GM19023 (cell line): ENCODE measurements at regions not wholly inside any gene's neighbourhood (a gene's known extent, or its start where the extent isn't known, plus 50 kb on each side); places are given as distances from the start of the nearest gene placed in this dataset.
"Not testable (repeated sequence)": the region's sequence is repeated elsewhere in the genome, so short reads cannot be mapped to it uniquely, and the experiment has no call there.

Experiments used
- ATAC-seq: cut with Tn5 transposase; IDR thresholded peaks from one replicate; pipeline ENCODE4 v1.9.1; 2021; ENCODE audit warnings: mild to moderate bottlenecking, moderate library complexity; ENCODE audit not compliant: unreplicated experiment

GRCh38 chr6:112960130-112960529 is 613.0 kb downstream of the RFPL4B start:
- ATAC-seq: not testable (repeated sequence)

GRCh38 chr6:112967974-112968373 is 620.8 kb downstream of the RFPL4B start:
- ATAC-seq: no peak

GRCh38 chr6:112971651-112972050 is 624.5 kb downstream of the RFPL4B start:
- ATAC-seq: no peak

GRCh38 chr6:112974931-112975330 is 627.8 kb downstream of the RFPL4B start:
- not testable (repeated sequence) for ATAC-seq

- ATAC-seq: not testable (repeated sequence)
Observed at GRCh38 chr6:112976579-112976978, 629.4 kb downstream of the RFPL4B start.

- ATAC-seq: no peak
Observed at GRCh38 chr6:112979830-112980229, 632.7 kb downstream of the RFPL4B start.

GRCh38 chr6:112980676-112981075 is 633.5 kb downstream of the RFPL4B start:
- no peak for ATAC-seq

- no peak for ATAC-seq
Observed at GRCh38 chr6:112983713-112984261, 636.7 kb downstream of the RFPL4B start.

- ATAC-seq: no peak
Observed at GRCh38 chr6:112984899-112985298, 637.8 kb downstream of the RFPL4B start.

- ATAC-seq: no peak
Observed at GRCh38 chr6:112986321-112986720, 639.2 kb downstream of the RFPL4B start.

- no peak for ATAC-seq
Observed at GRCh38 chr6:112988748-112989147, 641.6 kb downstream of the RFPL4B start.

- no peak for ATAC-seq
Observed at GRCh38 chr6:112990971-112991370, 643.8 kb downstream of the RFPL4B start.

GRCh38 chr6:112991912-112992311 is 644.8 kb downstream of the RFPL4B start:
- ATAC-seq: no peak

- ATAC-seq: no peak
Observed at GRCh38 chr6:112997421-112998085, 650.4 kb downstream of the RFPL4B start.

GRCh38 chr6:113004054-113004453 is 656.9 kb downstream of the RFPL4B start:
- ATAC-seq: no peak

- no peak for ATAC-seq
Observed at GRCh38 chr6:113004470-113005270, 657.5 kb downstream of the RFPL4B start.

GRCh38 chr6:113006494-113006893 is 659.4 kb downstream of the RFPL4B start:
- ATAC-seq: no peak

- no peak for ATAC-seq
Observed at GRCh38 chr6:113009682-113010081, 662.6 kb downstream of the RFPL4B start.

- ATAC-seq: no peak
Observed at GRCh38 chr6:113010196-113010989, 663.3 kb downstream of the RFPL4B start.

- ATAC-seq: no peak
Observed at GRCh38 chr6:113011389-113011788, 664.3 kb downstream of the RFPL4B start.

GRCh38 chr6:113011801-113012200 is 664.7 kb downstream of the RFPL4B start:
- ATAC-seq: no peak
